Heart left ventricle (tissue), 16 donors: ENCODE measurements at regions not wholly inside any gene's neighbourhood (a gene's known extent, or its start where the extent isn't known, plus 50 kb on each side); places are given as distances from the start of the nearest gene placed in this dataset.
A peak's percentile ranks its signal among the peaks of the same experiment; 100 is the strongest.

Experiments
- ATAC-seq, 4 donors: fragments of 200-7000 bp; cut with Tn5 transposase; one replicate each; pipeline ENCODE4 v1.9.1; 2020 to 2022; ENCODE audit warnings: moderate library complexity in 4 of 4, mild to moderate bottlenecking in 3 of 4, moderate number of reproducible peaks in 1 of 4
- DNase-seq, 5 donors: peaks; one replicate each; pipeline ENCODE4 v3.0.0-alpha.2; 2020
- H3K27ac ChIP-seq, 12 donors: fragments of 200-600 bp; sonication (generic) in 4 of 12; one replicate each; pipeline versions ENCODE4 v1.5.0 to v1.8.0; 2016 to 2022; ENCODE audit warnings: mild to moderate bottlenecking in 2 of 12
- H3K27me3 ChIP-seq, 9 donors: fragments of 200-600 bp; sonication (generic) in 2 of 9; one replicate each; pipeline versions ENCODE4 v1.5.1 to v1.8.0; 2016 to 2022; ENCODE audit warnings: mild to moderate bottlenecking in 3 of 9
- H3K36me3 ChIP-seq, 9 donors: fragments of 200-600 bp; sonication (generic) in 2 of 9; one replicate each; pipeline versions ENCODE4 v1.5.0 to v1.8.0; 2018 to 2022; ENCODE audit warnings: mild to moderate bottlenecking in 2 of 9
- H3K4me1 ChIP-seq, 12 donors: fragments of 200-600 bp; sonication (generic) in 4 of 12; one replicate each; pipeline versions ENCODE4 v1.5.0 to v1.8.0; 2016 to 2022; ENCODE audit warnings: mild to moderate bottlenecking in 3 of 12
- H3K4me3 ChIP-seq, 12 donors: fragments of 200-600 bp; sonication (generic) in 4 of 12; one replicate each; pipeline versions ENCODE4 v1.5.0 to v1.8.0; 2017 to 2022; ENCODE audit warnings: mild to moderate bottlenecking in 9 of 12, moderate library complexity in 4 of 12
- H3K9me3 ChIP-seq, 12 donors: fragments of 200-600 bp; sonication (generic) in 4 of 12; one replicate each; pipeline versions ENCODE4 v1.5.0 to v1.8.0; 2016 to 2022; ENCODE audit warnings: mild to moderate bottlenecking in 1 of 12
- CTCF ChIP-seq, 12 donors: fragments of 200-600 bp; sonication (generic) in 4 of 12; IDR thresholded peaks; one replicate each; pipeline versions ENCODE4 v1.5.0 to v1.8.0; 2018 to 2022; ENCODE audit warnings: antibody characterized with exemption in 12 of 12, mild to moderate bottlenecking in 5 of 12
- POLR2A ChIP-seq, 2 donors: fragments of 450-650 bp; IDR thresholded peaks; one replicate each; pipeline ENCODE4 v1.6.1; 2017; ENCODE audit warnings: antibody characterized with exemption in 2 of 2, mild to moderate bottlenecking in 2 of 2, moderate library complexity in 2 of 2
- WGBS, 4 donors: extraction: QIAGEN DNeasy Blood & Tissue Kit in 2 of 4; methylation state at CpG; one replicate each; pipeline versions ENCODE4 v1.1.5 to v1.1.7; 2013 to 2018; 5-methylcytosine and 5-hydroxymethylcytosine counted together
- intact Hi-C, 10 donors: fragments of 100-400 bp; cut with DNase I; formaldehyde crosslinking; loops; one replicate each; pipeline versions ENCODE4 v1.11.1 to v1.14.2; 2022
- donor health status: ischemic (EF 13 %, LVEDD 7.1; RV severe dilation, severe dysfunction).
- donor health status: healthy with polysubstance abuse.
- donor health status: DM: no; HTN: yes; CAD: no.
- donor health status: DM: no; HTN: no; CAD: no.
- donor health status: ischemic (EF 25% LVEDD 6.9; RV normal size, moderate dysfunction).
- donor health status: ischemic (EF 25% LVEDD 5.7; RV mildly dilated, moderate dysfunction).
- donor health status: healthy.
- donor health status: DM: yes; HTN: yes; CAD: no.
- donor health status: ischemic (EF 35%, LVEDD 5.7; RV mildly dilated, moderate dysfunction).
- donor health status: nonischemic (EF 11% LVEDD 7.7; RV severe dilation, severe dysfunction).
- donor health status: DM: yes; HTN: yes; CAD: no.
- donor health status: PGD.
- donor health status: ischemic (EF 29% LVEDD 5.4; RV normal size, mild dysfunction).
- donor health status: nonischemic (EF 23%, LVEDD 6.1; RV moderate dilation, normal function).

- intact Hi-C loops, result no loop called here
- H3K27me3 ChIP-seq, result no peaks in the 10 kb centered on the region
Measured at GRCh38 chr4:53937918-53938317, 126.5 kb downstream of the CHIC2 start.

GRCh38 chr4:53937327-53937726 is 127.1 kb downstream of the CHIC2 start:
- 60 to 71% (median 61%) methylated on average over 2 of the region's 2 CpGs for WGBS, 4 donors
- Histone ChIP-seq H3K36me3 (no peaks in the 10 kb centered on the region), H3K27ac (no peak overlapping the region), H3K9me3 (peaks cover 0 to 19% (median 8%) of the 10 kb centered on the region in 12 donors), H3K4me3 (no peak overlapping the region), H3K4me1 (peaks cover 0 to 2% (median 0%) of the 10 kb centered on the region in 12 donors), H3K27me3 (no peaks in the 10 kb centered on the region)
- DNase-seq (no peak), ATAC-seq (no peak)
- TF ChIP-seq CTCF (IDR thresholded peaks at IDR 0.05), result no peak
- no peak for TF ChIP-seq POLR2A (IDR thresholded peaks at IDR 0.05)
- intact Hi-C loops, result no loop called here

More at GRCh38 chr4:53937918-53938317, 126.5 kb downstream of the CHIC2 start:
- DNase-seq, result no peak
- peak in 1 of 4 donors; percentile 53 for ATAC-seq
- no peak overlapping the region for H3K4me3 ChIP-seq
- no peaks in the 10 kb centered on the region for H3K36me3 ChIP-seq
- TF ChIP-seq CTCF (IDR thresholded peaks at IDR 0.05), result no peak
- TF ChIP-seq POLR2A (IDR thresholded peaks at IDR 0.05), result no peak
- WGBS, 4 donors, result 68 to 76% (median 75%) methylated on average over 7 of the region's 7 CpGs
- peaks cover 0 to 19% (median 8%) of the 10 kb centered on the region in 12 donors for H3K9me3 ChIP-seq
- H3K4me1 ChIP-seq, result no peaks in the 10 kb centered on the region
- H3K27ac ChIP-seq, result no peak overlapping the region

- intact Hi-C loops, result no loop called here
- Histone ChIP-seq H3K4me1 (peaks cover 0 to 3% (median 0%) of the 10 kb centered on the region in 12 donors), H3K36me3 (no peaks in the 10 kb centered on the region), H3K27ac (no peak overlapping the region), H3K4me3 (no peak overlapping the region), H3K9me3 (peaks cover 0 to 18% (median 8%) of the 10 kb centered on the region in 12 donors), H3K27me3 (no peaks in the 10 kb centered on the region)
- DNase-seq (no peak), ATAC-seq (no peak)
- TF ChIP-seq CTCF (IDR thresholded peaks at IDR 0.05) (no peak), POLR2A (IDR thresholded peaks at IDR 0.05) (no peak)
Measured at GRCh38 chr4:53935780-53936179, 128.6 kb downstream of the CHIC2 start.

GRCh38 chr4:53932796-53933610 is 131.4 kb downstream of the CHIC2 start:
- intact Hi-C loops, result loop anchor here in 1 of 10 donors (5.0 kb wide), 1 partner anchor 294 kb away; the partner anchor contains the start of gene PDGFRA
- H3K4me3 ChIP-seq, result no peak overlapping the region
- ATAC-seq, result peak in 1 of 4 donors; percentile 31
- H3K27ac ChIP-seq, result no peak overlapping the region
- H3K27me3 ChIP-seq, result no peaks in the 10 kb centered on the region
- H3K36me3 ChIP-seq, result no peaks in the 10 kb centered on the region
- H3K9me3 ChIP-seq, result peaks cover 0 to 6% (median 0%) of the 10 kb centered on the region in 12 donors
- TF ChIP-seq POLR2A (IDR thresholded peaks at IDR 0.05), result no peak
- no peak for TF ChIP-seq CTCF (IDR thresholded peaks at IDR 0.05)
- H3K4me1 ChIP-seq, result peaks cover 0 to 11% (median 0%) of the 10 kb centered on the region in 12 donors
- no peak for DNase-seq
- 64 to 76% (median 68%) methylated on average over 6 to 7 of the region's 7 CpGs for WGBS, 4 donors
